ENCODE measurements at regions not wholly inside any gene's neighbourhood (a gene's known extent, or its start where the extent isn't known, plus 50 kb on each side); places are given as distances from the start of the nearest gene placed in this dataset.
"Not testable (repeated sequence)": the region's sequence is repeated elsewhere in the genome, so short reads cannot be mapped to it uniquely, and the experiment has no call there.

- DNase-seq (ENCODE audit: low read depth) = no peak
Measured at GRCh38 chr6:14555804-14556203, 438.2 kb downstream of the CD83 start.

GRCh38 chr6:14559746-14560536 lies 442.4 kb downstream of the CD83 start:
- no peak for DNase-seq (ENCODE audit: low read depth)

GRCh38 chr6:14561563-14561962 lies 444.0 kb downstream of the CD83 start:
- DNase-seq (ENCODE audit: low read depth) = not testable (repeated sequence)

GRCh38 chr6:14567842-14568241 lies 450.3 kb downstream of the CD83 start:
- no peak for DNase-seq (ENCODE audit: low read depth)

- DNase-seq (ENCODE audit: low read depth) = no peak
Measured at GRCh38 chr6:14569394-14569793, 451.8 kb downstream of the CD83 start.

- DNase-seq (ENCODE audit: low read depth) = not testable (repeated sequence)
Measured at GRCh38 chr6:14569874-14570273, 452.3 kb downstream of the CD83 start.

- no peak for DNase-seq (ENCODE audit: low read depth)
Measured at GRCh38 chr6:14571001-14571400, 453.4 kb downstream of the CD83 start.

- DNase-seq (ENCODE audit: low read depth) = no peak
Measured at GRCh38 chr6:14571746-14572145, 454.2 kb downstream of the CD83 start.

- DNase-seq (ENCODE audit: low read depth) = no peak
Measured at GRCh38 chr6:14573267-14573666, 455.7 kb downstream of the CD83 start.

GRCh38 chr6:14573703-14574290 lies 456.2 kb downstream of the CD83 start:
- no peak for DNase-seq (ENCODE audit: low read depth)

- DNase-seq (ENCODE audit: low read depth) = no peak
Measured at GRCh38 chr6:14575961-14576360, 458.4 kb downstream of the CD83 start.

- no peak for DNase-seq (ENCODE audit: low read depth)
Measured at GRCh38 chr6:14578994-14579393, 461.4 kb downstream of the CD83 start.

- DNase-seq (ENCODE audit: low read depth) = no peak
Measured at GRCh38 chr6:14582749-14583148, 465.2 kb downstream of the CD83 start.

GRCh38 chr6:14583826-14584225 lies 466.3 kb downstream of the CD83 start:
- no peak for DNase-seq (ENCODE audit: low read depth)

GRCh38 chr6:14584450-14584849 lies 466.9 kb downstream of the CD83 start:
- DNase-seq (ENCODE audit: low read depth) = no peak

- no peak for DNase-seq (ENCODE audit: low read depth)
Measured at GRCh38 chr6:14585689-14586088, 468.1 kb downstream of the CD83 start.

GRCh38 chr6:14589175-14589574 lies 471.6 kb downstream of the CD83 start:
- DNase-seq (ENCODE audit: low read depth) = no peak

GRCh38 chr6:14590586-14590985 lies 473.0 kb downstream of the CD83 start:
- no peak for DNase-seq (ENCODE audit: low read depth)

GRCh38 chr6:14591998-14592397 lies 474.4 kb downstream of the CD83 start:
- DNase-seq (ENCODE audit: low read depth) = no peak

GRCh38 chr6:14593286-14593685 lies 475.7 kb downstream of the CD83 start:
- no peak for DNase-seq (ENCODE audit: low read depth)

- no peak for DNase-seq (ENCODE audit: low read depth)
Measured at GRCh38 chr6:14595751-14596150, 478.2 kb downstream of the CD83 start.

GRCh38 chr6:14596410-14596809 lies 478.8 kb downstream of the CD83 start:
- no peak for DNase-seq (ENCODE audit: low read depth)

GRCh38 chr6:14597090-14597489 lies 479.5 kb downstream of the CD83 start:
- no peak for DNase-seq (ENCODE audit: low read depth)

All from GM04504 (cell line).